RKO (cell line): ENCODE measurements at regions not wholly inside any gene's neighbourhood (a gene's known extent, or its start where the extent isn't known, plus 50 kb on each side); places are given as distances from the start of the nearest gene placed in this dataset.
A peak's percentile ranks its signal among the peaks of the same experiment; 100 is the strongest.
"Not testable (repeated sequence)": the region's sequence is repeated elsewhere in the genome, so short reads cannot be mapped to it uniquely, and the experiment has no call there.

ENCODE experiments used
- DNase-seq: peaks from one replicate; pipeline ENCODE4 v3.0.0-alpha.2; 2016; ENCODE audit warnings: low spot score

- DNase-seq = no peak
Measured at GRCh38 chr1:213531369-213532310, 456.1 kb upstream of the PROX1 start.

GRCh38 chr1:213533125-213533524 is 454.6 kb upstream of the PROX1 start:
- no peak for DNase-seq

DNA sequence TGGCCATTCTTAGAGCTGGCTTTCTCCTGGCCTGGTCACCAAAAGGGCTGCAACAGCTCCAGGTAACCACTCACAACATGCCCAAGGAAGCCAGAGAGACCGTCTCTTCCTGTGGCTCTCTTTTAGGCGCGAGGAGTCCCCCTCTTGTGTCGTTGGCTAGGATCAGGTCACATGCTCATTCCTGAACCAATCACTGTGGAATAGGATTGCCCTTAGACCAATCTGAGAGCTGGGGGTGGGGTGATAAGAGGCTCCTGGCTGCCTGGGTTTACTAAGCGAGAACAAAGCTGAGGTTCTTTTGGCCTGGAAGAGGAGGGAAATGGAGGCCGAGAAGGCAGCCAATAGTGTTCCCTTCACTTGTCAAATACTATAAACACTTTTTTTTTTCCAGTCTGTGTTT is 452.1 kb upstream of the PROX1 start:
- DNase-seq = no peak

- DNase-seq = no peak
Measured at GRCh38 chr1:213538251-213538650, 449.5 kb upstream of the PROX1 start.

DNA sequence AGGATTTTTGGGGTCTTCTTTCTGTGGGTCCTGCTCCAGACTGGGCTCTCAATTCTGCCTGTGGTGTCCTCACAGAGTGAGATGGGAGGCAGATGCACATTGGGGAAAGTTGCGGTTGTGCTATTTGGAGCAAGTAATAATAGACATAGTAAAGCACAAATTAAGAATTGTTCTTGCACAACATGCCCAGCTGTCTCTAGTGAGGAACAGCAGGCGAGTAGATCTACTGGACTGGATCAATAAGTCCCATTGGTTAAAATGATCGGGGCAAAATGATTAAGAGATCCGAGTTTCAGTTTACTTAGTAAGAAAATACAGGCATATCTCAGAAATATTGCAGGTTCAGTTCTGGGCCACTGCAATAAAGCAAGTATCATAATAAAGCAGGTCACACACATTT is 448.3 kb upstream of the PROX1 start:
- no peak for DNase-seq

DNA sequence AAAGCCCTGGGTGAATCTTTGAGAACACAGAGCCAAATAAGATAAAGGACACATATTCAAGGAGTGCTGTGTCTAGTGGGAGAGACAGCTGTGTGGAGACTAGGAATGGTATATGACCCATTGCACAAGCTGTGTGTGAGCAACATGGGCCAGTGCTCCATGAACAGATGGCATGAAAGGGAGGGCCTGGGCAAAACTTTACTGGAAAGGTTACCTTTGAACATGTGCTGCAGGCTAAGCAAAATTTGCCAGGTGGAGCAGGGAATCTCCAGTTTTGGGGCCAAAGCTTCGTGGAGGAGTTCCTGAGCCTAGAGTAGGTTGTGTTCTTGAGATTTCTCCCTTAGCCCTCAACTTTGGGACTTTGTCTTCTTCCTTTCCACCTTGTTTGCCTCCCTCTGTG is 446.1 kb upstream of the PROX1 start:
- DNase-seq = no peak

DNA sequence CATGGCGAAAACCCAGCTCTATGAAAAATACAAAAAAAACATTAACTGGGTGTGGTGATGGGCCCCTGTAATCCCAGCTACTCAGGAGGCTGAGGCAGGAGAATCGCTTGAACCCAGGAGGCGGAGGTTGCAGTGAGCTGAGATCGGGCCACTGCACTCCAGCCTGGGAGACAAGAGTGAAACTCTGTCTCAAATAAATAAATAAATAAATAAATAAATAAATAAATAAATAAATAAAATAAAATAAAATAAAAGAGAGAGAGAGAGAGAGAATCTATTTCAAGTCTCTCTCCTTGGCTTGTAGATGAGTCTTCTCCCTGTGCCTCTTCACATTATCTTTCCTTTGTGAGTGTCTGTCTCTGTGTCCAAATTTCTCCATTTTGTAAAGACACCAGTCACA is 442.6 kb upstream of the PROX1 start:
- DNase-seq = not testable (repeated sequence)

DNA sequence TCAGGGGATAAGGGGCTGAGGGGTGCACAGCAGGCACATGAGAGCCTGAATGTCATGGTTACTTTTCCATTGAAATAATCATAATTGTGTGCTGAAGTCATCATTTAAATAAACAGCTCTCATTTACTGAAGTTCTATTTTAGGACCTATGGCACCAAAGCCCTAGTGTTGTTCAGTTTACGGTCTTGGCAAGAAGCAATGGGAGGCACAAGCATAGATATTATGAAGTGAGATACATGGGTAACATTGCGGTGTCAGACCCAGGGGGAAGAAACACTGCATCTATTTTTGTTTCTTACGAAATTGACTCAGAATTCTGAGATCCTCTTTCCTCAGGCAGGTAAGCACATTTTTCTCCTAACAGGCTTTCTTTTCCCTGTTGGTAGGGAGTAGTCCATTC is 437.8 kb upstream of the PROX1 start:
- DNase-seq = no peak

DNA sequence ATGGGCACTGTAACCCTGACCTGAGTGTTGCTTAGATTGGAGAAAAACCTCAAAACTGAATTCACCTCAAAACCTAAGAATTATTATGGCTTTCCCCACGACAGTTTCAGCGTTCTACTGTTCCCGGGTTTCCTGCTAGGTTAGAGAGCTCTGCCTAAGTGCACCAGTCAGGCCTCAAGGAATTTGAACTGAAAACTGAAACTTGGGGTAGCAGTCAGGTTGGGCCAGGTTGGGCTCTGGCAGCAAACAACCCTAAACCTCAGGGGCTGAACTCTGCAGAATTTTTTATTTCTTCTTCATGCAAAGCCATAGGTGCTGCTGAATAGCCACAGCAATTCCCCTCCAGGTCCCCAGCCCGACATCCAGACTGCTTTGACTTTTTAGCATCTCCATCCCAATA is 437.0 kb upstream of the PROX1 start:
- no peak for DNase-seq

GRCh38 chr1:213552045-213552444 is 435.7 kb upstream of the PROX1 start:
- DNase-seq = no peak

- no peak for DNase-seq
Measured at GRCh38 chr1:213560226-213560625, 427.5 kb upstream of the PROX1 start.

DNA sequence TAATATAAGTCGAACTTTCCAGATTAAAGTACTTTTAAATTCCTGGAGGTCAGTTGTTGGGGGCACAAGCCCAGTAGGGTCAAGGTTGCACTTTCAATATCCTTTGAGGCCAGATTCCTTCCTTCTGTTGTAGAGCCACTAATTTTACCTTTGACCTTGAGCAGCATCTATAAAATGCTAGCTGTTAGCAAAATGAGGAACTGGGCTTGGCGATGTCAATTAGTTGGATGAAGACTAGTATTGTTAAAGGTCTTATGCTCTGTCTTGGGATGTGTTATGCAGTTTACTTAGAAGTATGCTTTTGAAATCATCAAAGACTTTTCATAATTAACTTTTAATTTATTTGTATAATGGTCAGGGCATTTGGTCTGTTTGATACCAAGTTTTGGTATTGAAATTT is 425.9 kb upstream of the PROX1 start:
- no peak for DNase-seq

GRCh38 chr1:213564215-213564659 is 423.5 kb upstream of the PROX1 start:
- peak; percentile 3 for DNase-seq

DNA sequence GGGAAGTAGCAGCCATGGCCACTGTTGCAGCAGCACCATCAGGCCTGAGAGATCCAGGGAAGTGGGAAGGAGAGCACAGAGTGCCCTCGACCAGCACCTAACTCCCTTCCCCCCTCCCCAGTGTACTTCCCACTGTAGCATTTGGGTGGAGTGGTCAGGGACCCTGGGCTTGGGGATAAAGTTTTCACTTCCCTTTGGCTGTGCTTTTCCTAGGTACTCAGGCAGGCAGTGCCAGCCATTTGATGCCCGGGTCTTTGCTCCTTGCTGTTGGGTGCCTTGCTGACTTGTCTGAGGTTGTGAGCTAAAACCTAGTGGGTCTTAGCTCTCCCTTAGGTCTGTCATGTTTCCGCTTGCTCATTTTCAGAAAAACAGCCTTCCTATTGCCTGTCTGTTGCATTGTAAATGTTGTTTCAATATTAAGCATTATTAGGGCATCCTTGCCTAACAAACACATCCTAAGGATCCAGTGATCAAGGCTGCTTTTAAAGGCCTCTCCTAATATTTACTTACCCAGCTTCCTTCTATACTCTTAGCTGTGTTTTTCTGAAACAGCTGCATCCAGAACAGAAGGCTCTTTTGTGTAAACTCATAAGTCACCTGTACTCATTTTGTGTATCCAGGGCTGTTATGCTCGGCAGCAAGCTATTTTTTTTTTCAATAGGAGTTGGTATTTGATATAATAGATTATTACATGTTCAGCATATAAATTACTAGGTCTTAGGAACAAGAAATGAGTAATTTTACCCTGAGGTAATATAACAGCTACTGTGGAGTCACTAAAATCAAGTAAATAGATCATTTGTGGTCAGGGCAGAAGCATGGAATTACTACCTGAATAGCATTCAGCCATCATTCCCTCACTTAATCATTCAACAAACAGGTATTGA is 418.6 kb upstream of the PROX1 start:
- DNase-seq = no peak

DNA sequence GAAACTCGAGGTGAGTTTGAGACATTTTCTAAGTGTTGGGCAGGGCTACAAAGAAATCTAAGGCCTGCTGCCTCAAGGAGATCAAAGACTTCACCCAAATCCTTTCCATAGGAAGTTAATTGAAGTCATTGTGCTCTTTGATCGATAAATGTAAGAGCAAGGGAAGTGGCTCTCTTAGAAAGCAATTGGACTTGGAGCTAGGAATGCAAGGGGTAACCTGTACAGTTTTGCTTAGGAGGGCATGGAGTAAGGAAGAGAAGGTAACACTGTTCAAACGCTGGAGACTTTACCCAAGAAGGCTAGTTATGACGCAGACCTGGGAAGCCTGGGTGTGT is 418.0 kb upstream of the PROX1 start:
- DNase-seq = no peak

- peak; percentile 9 for DNase-seq
Measured at GRCh38 chr1:213570487-213570886, 417.3 kb upstream of the PROX1 start.

GRCh38 chr1:213571419-213571818 is 416.4 kb upstream of the PROX1 start:
- DNase-seq = no peak

GRCh38 chr1:213571843-213572242 is 415.9 kb upstream of the PROX1 start:
- DNase-seq = no peak

DNA sequence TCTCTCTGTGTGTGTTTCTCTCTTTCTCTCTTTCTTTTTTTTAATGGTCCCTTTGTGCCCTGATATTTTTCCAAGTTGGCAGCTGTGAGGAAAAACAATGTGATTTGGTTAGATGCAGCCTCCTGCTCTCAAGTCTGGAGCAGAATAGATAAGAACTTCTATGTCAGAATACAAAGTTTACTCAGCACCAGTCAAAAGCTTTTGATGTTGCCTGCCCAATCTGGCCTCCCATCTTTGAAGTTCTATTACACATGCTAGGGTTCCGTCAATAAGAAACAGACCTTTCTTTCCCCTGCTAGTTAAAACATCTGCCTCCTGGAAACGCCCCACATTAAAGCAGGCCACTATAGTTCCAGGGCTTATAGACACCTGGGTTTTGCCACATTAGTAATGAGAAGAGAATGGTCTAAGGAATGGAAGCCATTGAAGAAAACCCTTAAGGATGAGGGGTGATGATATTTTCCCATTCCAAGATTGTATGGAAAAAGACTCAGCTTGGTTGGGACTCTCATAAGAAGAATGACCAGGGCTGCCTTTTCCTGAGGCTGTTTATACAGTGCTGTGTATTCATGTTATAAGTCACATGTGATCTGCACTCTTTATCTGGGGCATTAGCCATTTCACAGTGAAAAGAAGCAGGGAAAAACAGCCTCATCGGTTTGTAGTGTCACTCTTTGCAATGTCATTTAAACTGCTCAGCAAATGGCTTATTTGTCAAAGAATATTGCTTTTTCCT is 414.7 kb upstream of the PROX1 start:
- DNase-seq = no peak

DNA sequence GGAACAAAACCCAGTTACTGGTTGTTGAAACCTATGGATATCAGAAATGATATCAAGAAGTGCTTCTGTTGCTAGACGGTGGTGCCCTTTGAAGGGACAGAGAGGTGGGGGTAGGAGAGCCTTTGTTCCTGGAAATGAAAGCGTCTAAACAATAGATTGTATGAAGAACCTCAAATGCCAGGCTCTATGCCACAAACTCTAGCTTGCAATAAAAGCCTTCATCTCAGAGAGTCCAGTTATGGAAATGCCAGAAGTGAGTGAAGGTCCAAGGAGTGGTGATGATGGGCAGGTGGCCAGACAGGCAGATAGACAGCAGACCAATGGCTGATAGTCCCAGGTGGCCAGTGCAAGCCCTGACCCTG is 414.1 kb upstream of the PROX1 start:
- DNase-seq = no peak

- no peak for DNase-seq
Measured at GRCh38 chr1:213582976-213583567, 404.7 kb upstream of the PROX1 start.

DNA sequence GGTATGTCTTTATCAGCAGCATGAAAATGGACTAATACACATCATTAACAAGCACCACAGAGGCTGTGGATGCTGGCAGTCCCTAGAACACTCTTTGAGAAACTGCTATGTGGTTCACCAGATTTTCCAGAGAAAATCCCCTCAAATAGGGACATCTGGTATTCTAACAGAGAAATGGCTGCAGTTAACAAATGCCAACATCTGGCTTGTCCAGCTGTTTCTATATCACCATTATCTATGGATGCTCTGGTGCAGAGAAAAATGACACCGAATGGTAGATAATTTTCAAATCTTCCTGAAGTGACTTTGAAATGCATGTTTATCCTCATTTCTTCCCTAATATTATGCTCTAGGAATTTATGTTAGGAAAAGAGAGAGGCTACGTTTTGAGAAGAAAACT is 403.5 kb upstream of the PROX1 start:
- no peak for DNase-seq
